HCT116 (cell line): ENCODE measurements at regions not wholly inside any gene's neighbourhood (a gene's known extent, or its start where the extent isn't known, plus 50 kb on each side); places are given as distances from the start of the nearest gene placed in this dataset.

ENCODE experiments used
- POLR2A ChIP-seq: IDR thresholded peaks from 2 replicates; pipeline ENCODE4 v1.7.0; 2011; ENCODE audit warnings: borderline replicate concordance; ENCODE audit not compliant: insufficient read depth, insufficient read length; ENCODE audit errors: extremely low read depth
- POLR2AphosphoS5 ChIP-seq: IDR thresholded peaks from 2 replicates; pipeline ENCODE4 v1.6.1; 2011; ENCODE audit warnings: mild to moderate bottlenecking, low read depth, low read length, moderate library complexity
- SIN3A ChIP-seq: IDR thresholded peaks from 2 replicates; pipeline ENCODE4 v1.6.1; 2012; ENCODE audit warnings: low read depth
- ZFX ChIP-seq: fragments of 450-650 bp; IDR thresholded peaks from 2 replicates; pipeline ENCODE4 v1.6.1; 2017
- TF ChIP-seq, protein P1 (sequence below): IDR thresholded peaks from 2 replicates; pipeline ENCODE4 v1.6.1; 2012
- TF ChIP-seq, protein P2 (sequence below), 3 experiments: fragments of 200-600 bp in 1 of 3; sonication (generic) in 1 of 3; IDR thresholded peaks in 2 of 3; conservative IDR thresholded peaks in 1 of 3; 2 replicates each; pipeline ENCODE4 v1.5.1; 2012 to 2017; ENCODE audit warnings: low read depth in 2 of 3, low read length in 2 of 3, antibody characterized with exemption in 1 of 3, borderline replicate concordance in 1 of 3, control low read depth in 1 of 3, mild to moderate bottlenecking in 1 of 3, mixed read lengths in 1 of 3, mixed run types in 1 of 3, moderate library complexity in 1 of 3; ENCODE audit not compliant: insufficient read depth in 1 of 3
- TF ChIP-seq, protein P3 (sequence below): IDR thresholded peaks from 2 replicates; pipeline ENCODE4 v1.6.1; 2012

DNA sequence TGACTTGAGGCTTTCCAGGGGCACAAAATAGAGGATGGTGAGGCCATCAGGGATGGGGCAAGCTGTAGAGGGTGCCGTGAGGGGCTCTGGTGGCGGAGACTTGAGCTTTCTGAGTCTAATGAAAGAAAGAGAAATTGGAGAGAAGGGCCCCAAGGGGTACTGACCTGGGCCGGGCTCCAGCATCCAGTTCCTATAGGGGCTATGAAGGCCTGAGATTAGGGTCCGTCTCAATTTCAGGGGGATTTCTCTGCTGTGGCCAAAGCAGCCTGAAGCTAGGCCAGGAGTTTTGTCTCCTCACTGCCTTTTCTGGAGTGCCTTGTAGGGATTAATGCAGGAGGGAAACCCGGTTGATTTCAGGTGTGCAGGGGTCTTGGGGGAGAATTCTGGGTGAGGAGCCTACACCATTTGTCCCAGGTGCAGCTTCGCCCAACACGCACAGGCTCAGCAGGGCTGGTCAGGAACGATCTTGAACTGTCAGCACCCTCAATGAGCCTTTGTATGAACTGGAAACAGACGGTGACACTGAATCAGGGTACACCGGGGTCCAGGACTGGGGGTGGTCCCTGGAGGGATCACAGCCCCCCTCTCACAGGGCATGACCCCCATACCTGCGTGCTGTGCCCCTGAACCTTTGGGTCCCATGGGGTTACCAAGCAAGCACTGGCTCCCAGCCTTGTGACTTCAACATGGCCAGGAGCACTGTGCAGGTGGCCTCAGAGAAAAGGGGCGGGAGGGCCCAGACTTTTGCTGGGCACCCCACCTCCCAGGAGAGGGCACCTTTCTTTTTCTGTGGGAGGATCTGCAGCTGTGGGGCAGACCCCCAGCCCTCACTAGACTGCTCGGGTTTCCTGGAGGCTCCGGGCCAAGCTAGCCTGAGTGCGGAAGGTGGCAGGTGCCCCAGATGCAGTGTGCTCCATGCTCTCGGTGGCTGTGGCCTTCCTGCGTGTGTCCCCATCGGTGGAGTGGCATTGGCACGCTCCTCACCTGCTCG, 122.9 kb upstream of the RET start:
- TF ChIP-seq, protein P1, sequence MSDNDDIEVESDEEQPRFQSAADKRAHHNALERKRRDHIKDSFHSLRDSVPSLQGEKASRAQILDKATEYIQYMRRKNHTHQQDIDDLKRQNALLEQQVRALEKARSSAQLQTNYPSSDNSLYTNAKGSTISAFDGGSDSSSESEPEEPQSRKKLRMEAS: no peak
- TF ChIP-seq, protein P2, sequence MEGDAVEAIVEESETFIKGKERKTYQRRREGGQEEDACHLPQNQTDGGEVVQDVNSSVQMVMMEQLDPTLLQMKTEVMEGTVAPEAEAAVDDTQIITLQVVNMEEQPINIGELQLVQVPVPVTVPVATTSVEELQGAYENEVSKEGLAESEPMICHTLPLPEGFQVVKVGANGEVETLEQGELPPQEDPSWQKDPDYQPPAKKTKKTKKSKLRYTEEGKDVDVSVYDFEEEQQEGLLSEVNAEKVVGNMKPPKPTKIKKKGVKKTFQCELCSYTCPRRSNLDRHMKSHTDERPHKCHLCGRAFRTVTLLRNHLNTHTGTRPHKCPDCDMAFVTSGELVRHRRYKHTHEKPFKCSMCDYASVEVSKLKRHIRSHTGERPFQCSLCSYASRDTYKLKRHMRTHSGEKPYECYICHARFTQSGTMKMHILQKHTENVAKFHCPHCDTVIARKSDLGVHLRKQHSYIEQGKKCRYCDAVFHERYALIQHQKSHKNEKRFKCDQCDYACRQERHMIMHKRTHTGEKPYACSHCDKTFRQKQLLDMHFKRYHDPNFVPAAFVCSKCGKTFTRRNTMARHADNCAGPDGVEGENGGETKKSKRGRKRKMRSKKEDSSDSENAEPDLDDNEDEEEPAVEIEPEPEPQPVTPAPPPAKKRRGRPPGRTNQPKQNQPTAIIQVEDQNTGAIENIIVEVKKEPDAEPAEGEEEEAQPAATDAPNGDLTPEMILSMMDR (IDR thresholded peaks at IDR 0.05 in 2 of 3, conservative IDR thresholded peaks at IDR 0.05 in 1 of 3; ENCODE audit: borderline replicate concordance in 1 of 3, insufficient read depth in 1 of 3, low read depth in 2 of 3, low read length in 2 of 3): no peak
- no peak for TF ChIP-seq ZFX
- no peak for TF ChIP-seq POLR2A
- no peak for TF ChIP-seq SIN3A
- TF ChIP-seq POLR2AphosphoS5: no peak
- TF ChIP-seq, protein P3, sequence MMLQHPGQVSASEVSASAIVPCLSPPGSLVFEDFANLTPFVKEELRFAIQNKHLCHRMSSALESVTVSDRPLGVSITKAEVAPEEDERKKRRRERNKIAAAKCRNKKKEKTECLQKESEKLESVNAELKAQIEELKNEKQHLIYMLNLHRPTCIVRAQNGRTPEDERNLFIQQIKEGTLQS: no peak
